Frontal cortex (tissue), 3 donors: ENCODE measurements at regions not wholly inside any gene's neighbourhood (a gene's known extent, or its start where the extent isn't known, plus 50 kb on each side); places are given as distances from the start of the nearest gene placed in this dataset.
"Not testable (repeated sequence)": the region's sequence is repeated elsewhere in the genome, so short reads cannot be mapped to it uniquely, and the experiment has no call there.

ENCODE experiments used
- DNase-seq, 2 donors: peaks; one replicate each; pipeline ENCODE4 v3.0.0; 2012; ENCODE audit warnings: low spot score in 2 of 2
- FAIRE-seq: peaks from 2 replicates; lab custom pipeline; 2012; peaks lifted over from hg19 to GRCh38; lab: Jason Lieb, UNC
- donor health status: control.
- donor health status: control.
- donor health status: control.

GRCh38 chr18:41643427-41643826, 311.6 kb upstream of the PIK3C3 start:
- FAIRE-seq (no peak), DNase-seq (no peak)

- FAIRE-seq (no peak), DNase-seq (no peak)
Observed at GRCh38 chr18:41642756-41643155, 312.3 kb upstream of the PIK3C3 start.

- DNase-seq (no peak), FAIRE-seq (no peak)
Observed at GRCh38 chr18:41639218-41639617, 315.8 kb upstream of the PIK3C3 start.

- not testable (repeated sequence) for FAIRE-seq, DNase-seq
Observed at GRCh38 chr18:41631723-41632285, 323.2 kb upstream of the PIK3C3 start.

- no peak for DNase-seq
- FAIRE-seq, result no peak
Observed at GRCh38 chr18:41630232-41630886, 324.7 kb upstream of the PIK3C3 start.

- no peak for FAIRE-seq
- no peak for DNase-seq
Observed at GRCh38 chr18:41624460-41624859, 330.6 kb upstream of the PIK3C3 start.

- no peak for DNase-seq
- FAIRE-seq, result no peak
Observed at GRCh38 chr18:41621177-41621576, 333.9 kb upstream of the PIK3C3 start.

- no peak for DNase-seq
- no peak for FAIRE-seq
Observed at GRCh38 chr18:41618147-41618546, 336.9 kb upstream of the PIK3C3 start.

GRCh38 chr18:41617647-41618046, 337.4 kb upstream of the PIK3C3 start:
- no peak for FAIRE-seq
- no peak for DNase-seq

- FAIRE-seq, result no peak
- DNase-seq, result no peak
Observed at GRCh38 chr18:41613003-41613609, 341.9 kb upstream of the PIK3C3 start.

GRCh38 chr18:41604964-41605363, 350.1 kb upstream of the PIK3C3 start:
- DNase-seq (no peak), FAIRE-seq (no peak)

- no peak for FAIRE-seq
- DNase-seq, result no peak
Observed at GRCh38 chr18:41602034-41602433, 353.0 kb upstream of the PIK3C3 start.

- no peak for DNase-seq
- FAIRE-seq, result no peak
Observed at GRCh38 chr18:41600693-41601391, 354.2 kb upstream of the PIK3C3 start.

GRCh38 chr18:41599466-41599865, 355.6 kb upstream of the PIK3C3 start:
- DNase-seq (no peak), FAIRE-seq (no peak)

- FAIRE-seq (no peak), DNase-seq (no peak)
Observed at GRCh38 chr18:41594582-41594981, 360.5 kb upstream of the PIK3C3 start.

- DNase-seq, result no peak
- FAIRE-seq, result no peak
Observed at GRCh38 chr18:41593171-41593675, 361.8 kb upstream of the PIK3C3 start.

GRCh38 chr18:41587976-41588375, 367.1 kb upstream of the PIK3C3 start:
- DNase-seq, result no peak
- FAIRE-seq, result no peak

- FAIRE-seq, result no peak
- DNase-seq, result no peak
Observed at GRCh38 chr18:41585512-41585911, 369.5 kb upstream of the PIK3C3 start.

- FAIRE-seq (no peak), DNase-seq (no peak)
Observed at GRCh38 chr18:41579185-41579584, 375.8 kb upstream of the PIK3C3 start.

GRCh38 chr18:41577529-41577928, 377.5 kb upstream of the PIK3C3 start:
- no peak for DNase-seq
- no peak for FAIRE-seq

- no peak for DNase-seq
- no peak for FAIRE-seq
Observed at GRCh38 chr18:41576643-41577042, 378.4 kb upstream of the PIK3C3 start.
